HG03432 (cell line): ENCODE measurements at regions not wholly inside any gene's neighbourhood (a gene's known extent, or its start where the extent isn't known, plus 50 kb on each side); places are given as distances from the start of the nearest gene placed in this dataset.
"Not testable (repeated sequence)": the region's sequence is repeated elsewhere in the genome, so short reads cannot be mapped to it uniquely, and the experiment has no call there.

Experiments used
- ATAC-seq: cut with Tn5 transposase; IDR thresholded peaks from one replicate; pipeline ENCODE4 v1.9.1; 2021; ENCODE audit warnings: mild to moderate bottlenecking, moderate library complexity; ENCODE audit not compliant: unreplicated experiment

GRCh38 chr3:172579753-172580152 lies 56.5 kb upstream of the TNFSF10 start:
- not testable (repeated sequence) for ATAC-seq

DNA sequence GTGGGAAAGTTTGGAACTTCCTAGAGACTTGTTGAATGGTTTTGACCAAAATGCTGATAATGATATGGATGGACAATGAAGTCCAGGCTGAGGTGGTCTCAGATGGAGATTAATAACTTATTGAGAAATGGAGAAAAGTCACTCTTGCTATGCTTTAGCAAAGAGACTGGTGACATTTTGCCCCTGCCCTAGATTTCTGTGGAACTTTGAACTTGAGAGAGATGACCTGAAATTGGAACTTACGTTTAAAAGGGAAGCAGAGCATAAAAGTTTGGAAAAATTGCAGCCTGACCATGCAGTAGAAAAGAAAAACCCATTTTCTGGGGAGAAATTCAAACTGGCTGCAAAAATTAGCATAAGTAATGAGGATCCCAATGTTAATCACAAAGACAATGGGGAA lies 55.5 kb upstream of the TNFSF10 start:
- not testable (repeated sequence) for ATAC-seq

DNA sequence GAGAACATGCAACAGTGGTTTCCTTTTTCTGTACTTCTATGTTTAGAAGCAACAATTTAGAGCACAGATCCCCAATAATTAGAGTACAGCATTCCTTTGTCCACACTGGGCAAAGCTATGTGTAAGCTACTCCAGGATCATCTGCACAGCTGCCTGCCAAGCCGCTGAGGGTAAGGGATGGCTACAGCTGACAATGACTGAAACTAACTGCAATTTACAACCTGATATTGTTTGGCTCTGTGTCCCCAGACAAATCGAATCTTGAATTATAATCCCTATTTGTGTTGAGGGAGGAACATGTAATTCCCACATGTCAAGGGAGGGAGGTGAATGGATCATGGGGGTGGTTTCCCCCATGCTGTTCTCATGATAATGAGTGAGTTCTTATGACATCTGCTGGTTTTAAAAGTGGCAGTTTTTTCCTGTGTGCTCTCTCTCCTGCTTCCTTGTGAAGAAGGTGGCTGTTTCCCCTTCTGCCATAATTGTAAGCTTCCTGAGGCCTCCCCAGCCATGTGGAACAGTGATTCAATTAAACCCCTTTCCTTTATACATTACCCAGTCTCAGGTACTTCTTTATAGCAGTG lies 54.8 kb upstream of the TNFSF10 start:
- peak; percentile 28 for ATAC-seq

DNA sequence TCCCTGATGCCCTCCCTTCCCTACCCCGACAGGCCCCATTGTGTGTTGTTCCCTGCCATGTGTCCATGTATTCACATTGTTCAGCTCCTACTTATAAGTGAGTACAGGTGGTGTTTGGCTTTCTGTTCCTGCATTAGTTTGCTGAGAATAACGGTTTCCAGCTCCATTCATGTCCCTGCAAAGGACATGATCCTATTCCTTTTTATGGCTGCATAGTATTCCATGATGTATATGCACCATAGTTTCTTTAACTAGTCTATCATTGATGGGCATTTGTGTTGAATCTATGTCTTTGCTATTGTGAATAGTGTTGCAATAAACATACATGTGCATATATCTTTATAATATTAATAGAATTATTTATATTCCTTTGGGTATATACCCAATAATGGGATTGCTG lies 52.1 kb upstream of the TNFSF10 start:
- no peak for ATAC-seq

GRCh38 chr3:172573422-172573821 lies 50.2 kb upstream of the TNFSF10 start:
- ATAC-seq, result no peak
